HG03571 (cell line): ENCODE measurements at regions not wholly inside any gene's neighbourhood (a gene's known extent, or its start where the extent isn't known, plus 50 kb on each side); places are given as distances from the start of the nearest gene placed in this dataset.
"Not testable (repeated sequence)": the region's sequence is repeated elsewhere in the genome, so short reads cannot be mapped to it uniquely, and the experiment has no call there.

Experiments used
- ATAC-seq: cut with Tn5 transposase; IDR thresholded peaks from one replicate; pipeline ENCODE4 v1.9.1; 2021; ENCODE audit not compliant: unreplicated experiment

GRCh38 chr15:79492065-79492464, 59.9 kb downstream of the MINAR1 start:
- ATAC-seq, result no peak

GRCh38 chr15:79494384-79494909, 62.3 kb downstream of the MINAR1 start:
- ATAC-seq, result no peak

- ATAC-seq, result no peak
Observed at GRCh38 chr15:79494963-79495755, 63.0 kb downstream of the MINAR1 start.

GRCh38 chr15:79495775-79496174, 63.6 kb downstream of the MINAR1 start:
- no peak for ATAC-seq

DNA sequence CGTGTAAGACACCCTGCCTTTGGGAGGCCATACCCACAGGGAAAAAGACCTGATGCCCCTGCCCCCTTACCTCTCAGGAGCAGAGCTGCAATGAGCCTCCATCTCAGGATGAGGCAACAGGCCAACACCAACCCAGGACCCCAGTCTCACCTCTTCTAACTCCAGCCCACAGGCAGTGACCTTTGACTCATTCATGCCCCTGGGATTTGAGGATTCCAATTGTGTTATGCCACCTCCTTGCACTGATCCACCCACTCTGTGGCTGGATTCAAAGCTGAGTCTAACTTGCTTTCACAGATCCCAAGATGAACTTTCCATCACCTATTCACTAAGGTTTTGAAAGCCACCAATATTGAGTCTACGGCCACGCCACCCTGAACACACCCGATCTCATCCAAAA, 64.7 kb downstream of the MINAR1 start:
- ATAC-seq, result no peak

DNA sequence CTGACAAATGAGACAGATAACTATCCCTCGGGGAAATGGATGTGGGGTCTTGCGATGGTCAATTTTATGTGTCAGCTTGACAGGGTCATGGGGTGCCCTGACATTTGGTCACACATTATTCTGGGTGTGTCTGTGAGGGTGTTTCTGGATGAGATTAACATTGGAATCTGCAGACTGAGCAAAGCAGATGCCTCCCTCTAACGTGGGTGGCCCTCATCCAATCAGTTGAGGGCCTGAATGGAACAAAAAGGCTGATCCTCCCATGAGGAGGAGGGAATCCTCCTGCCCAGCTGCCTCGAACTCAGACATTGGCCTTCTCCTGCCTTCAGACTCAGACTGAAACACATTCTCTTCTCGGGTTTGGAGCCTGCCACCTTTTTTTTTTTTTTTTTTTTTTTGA, 69.0 kb downstream of the MINAR1 start:
- ATAC-seq, result no peak

DNA sequence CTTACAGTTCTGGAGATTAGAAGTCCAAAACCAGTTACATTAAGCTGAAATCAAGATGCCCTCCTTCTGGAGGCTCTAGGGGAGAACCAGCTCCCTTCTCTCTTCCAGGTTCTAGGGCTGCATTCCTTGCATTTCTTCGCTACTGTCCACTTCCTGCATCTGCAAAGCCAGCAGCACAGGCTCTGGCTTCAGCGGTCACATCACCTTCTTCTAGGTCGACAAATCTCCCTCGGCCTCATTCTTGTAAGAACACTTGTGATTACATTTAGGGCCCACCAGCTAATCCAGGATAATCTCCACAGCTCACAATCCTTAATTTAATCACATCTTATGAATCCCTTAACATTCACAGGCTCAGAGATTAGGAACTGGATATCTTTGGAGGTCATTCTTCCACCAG, 73.8 kb downstream of the MINAR1 start:
- ATAC-seq, result no peak

- ATAC-seq, result not testable (repeated sequence)
Observed at GRCh38 chr15:79512844-79513243, 80.7 kb downstream of the MINAR1 start.

DNA sequence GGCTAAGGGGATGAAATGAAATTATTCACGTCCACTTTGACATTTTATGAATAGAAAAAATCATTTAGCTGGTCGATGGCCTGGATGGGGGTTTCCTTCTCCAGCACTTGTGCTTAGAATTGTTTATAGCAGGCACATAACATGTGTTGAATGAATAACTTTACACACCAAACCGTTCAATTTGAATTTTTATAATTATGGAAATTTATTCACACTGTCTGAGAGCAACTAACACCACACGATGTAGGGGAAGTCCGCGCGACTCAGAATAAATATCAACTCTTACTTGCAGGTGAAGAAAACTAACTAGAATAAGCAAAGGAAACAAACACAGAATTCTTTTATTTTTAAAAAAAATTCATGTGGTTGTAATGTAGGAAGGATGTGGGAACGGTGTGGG, 81.3 kb downstream of the MINAR1 start:
- no peak for ATAC-seq

- no peak for ATAC-seq
Observed at GRCh38 chr15:79513940-79514339, 81.8 kb downstream of the MINAR1 start.

GRCh38 chr15:79515300-79516027, 83.3 kb downstream of the MINAR1 start:
- ATAC-seq, result no peak

- no peak for ATAC-seq
Observed at GRCh38 chr15:79516155-79516554, 84.0 kb downstream of the MINAR1 start.

- no peak for ATAC-seq
Observed at GRCh38 chr15:79516646-79517045, 84.5 kb downstream of the MINAR1 start.

DNA sequence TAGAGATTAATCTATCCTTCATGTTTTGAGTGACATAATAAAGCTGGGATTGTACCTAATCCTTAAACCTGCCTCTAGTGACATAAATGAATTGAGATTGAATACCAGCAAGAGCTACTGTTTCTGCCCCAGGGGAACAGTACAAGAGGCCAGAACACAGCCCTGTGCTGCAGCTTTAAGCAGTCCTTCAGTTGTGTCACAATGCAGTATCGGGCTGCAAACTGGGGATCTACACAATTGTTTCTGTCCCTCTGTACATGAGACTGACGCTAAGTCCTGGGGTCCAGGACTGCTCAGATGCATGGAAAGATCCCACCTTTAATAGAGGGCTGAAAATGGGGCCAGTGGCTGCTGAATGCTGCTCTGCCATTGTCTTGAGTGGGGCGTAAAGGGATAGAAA, 87.5 kb downstream of the MINAR1 start:
- ATAC-seq, result no peak

GRCh38 chr15:79520654-79521053, 88.5 kb downstream of the MINAR1 start:
- ATAC-seq, result no peak

DNA sequence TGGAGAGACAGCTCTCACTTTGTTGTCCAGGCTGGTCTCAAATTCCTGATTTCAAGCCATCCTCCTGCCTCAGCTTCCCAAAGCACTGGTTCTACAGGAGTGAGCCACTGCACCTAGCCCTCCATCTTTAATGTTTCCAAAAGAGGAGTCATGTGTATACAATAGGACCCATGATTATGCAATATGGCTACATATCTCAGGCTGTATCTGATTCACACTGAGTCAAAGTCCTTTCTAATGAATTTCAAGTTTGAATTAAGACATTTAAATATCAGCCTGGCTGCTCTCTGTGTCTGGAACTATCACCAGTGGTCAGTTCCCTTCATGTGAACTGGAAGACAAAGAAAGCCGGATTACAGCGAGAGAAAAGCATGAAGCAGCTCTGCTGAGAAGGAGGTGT, 90.5 kb downstream of the MINAR1 start:
- ATAC-seq, result no peak

GRCh38 chr15:79523266-79523665, 91.1 kb downstream of the MINAR1 start:
- no peak for ATAC-seq

- no peak for ATAC-seq
Observed at GRCh38 chr15:79524531-79524930, 92.4 kb downstream of the MINAR1 start.

DNA sequence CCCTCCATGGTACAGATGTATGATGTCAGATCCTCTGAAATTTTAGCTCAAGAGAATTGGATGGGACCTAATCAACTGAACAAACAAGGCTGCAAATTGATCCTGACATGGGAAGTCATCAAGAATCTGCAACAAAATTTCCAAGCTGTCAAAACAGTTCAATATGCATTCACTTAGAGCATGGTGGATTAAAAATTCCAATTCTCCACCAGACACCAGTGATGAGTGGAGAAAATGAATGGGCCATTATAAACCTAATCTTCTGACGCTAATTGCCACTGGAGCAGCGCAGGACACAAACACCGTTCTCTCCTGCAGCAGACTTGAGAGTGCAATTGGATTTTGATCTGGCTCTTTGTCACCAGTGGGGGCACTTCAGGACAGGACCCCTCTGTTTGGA, 94.2 kb downstream of the MINAR1 start:
- ATAC-seq, result no peak

- ATAC-seq, result no peak
Observed at GRCh38 chr15:79527821-79528220, 95.7 kb downstream of the MINAR1 start.

GRCh38 chr15:79529157-79529785, 97.1 kb downstream of the MINAR1 start:
- ATAC-seq, result no peak

DNA sequence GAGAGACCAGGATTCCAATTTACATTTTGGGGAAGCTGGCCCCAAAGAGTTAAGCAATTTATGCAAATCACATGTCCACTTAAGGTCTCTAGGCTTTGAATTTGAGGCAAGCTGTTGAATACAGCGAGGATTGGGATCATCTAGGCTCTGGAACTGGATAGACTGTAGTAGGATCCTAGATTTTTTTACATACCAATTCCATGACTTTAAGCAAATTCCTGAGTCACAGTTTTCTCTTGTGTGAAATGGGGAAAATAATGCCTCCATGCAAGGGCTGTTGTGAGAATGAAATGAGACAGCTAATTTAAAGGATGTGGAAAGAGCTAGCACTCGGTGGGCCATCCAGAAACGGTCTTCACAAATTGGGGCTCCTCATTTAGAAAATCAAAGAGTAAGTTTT, 103.4 kb downstream of the MINAR1 start:
- ATAC-seq, result no peak
